Thyroid gland (tissue), 4 donors: ENCODE measurements at regions not wholly inside any gene's neighbourhood (a gene's known extent, or its start where the extent isn't known, plus 50 kb on each side); places are given as distances from the start of the nearest gene placed in this dataset.

ENCODE experiments used
- DNase-seq, 2 donors: peaks; one replicate each; pipeline ENCODE4 v3.0.0-alpha.2; 2019
- H3K27ac ChIP-seq, 3 donors: fragments of 200-600 bp; sonication (generic); 1 replicate in 2 of 3; 2 replicates in 1 of 3; pipeline ENCODE4 v1.5.1; 2016 to 2019; ENCODE audit warnings: mild to moderate bottlenecking in 1 of 3, moderate library complexity in 1 of 3
- H3K27me3 ChIP-seq: fragments of 200-600 bp; sonication (generic); one replicate; pipeline ENCODE4 v1.5.1; 2019
- H3K36me3 ChIP-seq, 2 donors: fragments of 200-600 bp; sonication (generic); one replicate each; pipeline ENCODE4 v1.5.1; 2016 to 2019
- H3K4me1 ChIP-seq, 2 donors: fragments of 200-600 bp; sonication (generic); one replicate each; pipeline ENCODE4 v1.5.1; 2017 to 2019
- H3K4me3 ChIP-seq, 3 donors: fragments of 200-600 bp; sonication (generic); replicated peaks in 1 of 3; 1 replicate in 2 of 3; 2 replicates in 1 of 3; pipeline ENCODE4 v1.5.1; 2016; ENCODE audit warnings: mild to moderate bottlenecking in 1 of 3
- H3K9me3 ChIP-seq: fragments of 200-600 bp; sonication (generic); one replicate; pipeline ENCODE4 v1.5.1; 2017
- POLR2A ChIP-seq, 2 donors: fragments of 450-650 bp; IDR thresholded peaks; one replicate each; pipeline ENCODE4 v1.6.1; 2017; ENCODE audit warnings: antibody characterized with exemption in 2 of 2, mild to moderate bottlenecking in 2 of 2, moderate library complexity in 1 of 2
- WGBS, 2 donors: methylation state at CpG; one replicate each; pipeline ENCODE4 v1.1.5; 2017; 5-methylcytosine and 5-hydroxymethylcytosine counted together
- intact Hi-C: fragments of 100-400 bp; cut with DNase I; formaldehyde crosslinking; loops from one replicate; pipeline ENCODE4 v1.15.1; 2023
- TF ChIP-seq, protein P1 (sequence below), 6 experiments: fragments of 200-600 bp in 3 of 6; fragments of 450-650 bp in 3 of 6; sonication (generic) in 3 of 6; IDR thresholded peaks; one replicate each; pipeline ENCODE4 v1.5.1; 2016 to 2019; ENCODE audit warnings: antibody characterized with exemption in 6 of 6, mild to moderate bottlenecking in 2 of 6, inconsistent platforms in 1 of 6, moderate library complexity in 1 of 6

DNA sequence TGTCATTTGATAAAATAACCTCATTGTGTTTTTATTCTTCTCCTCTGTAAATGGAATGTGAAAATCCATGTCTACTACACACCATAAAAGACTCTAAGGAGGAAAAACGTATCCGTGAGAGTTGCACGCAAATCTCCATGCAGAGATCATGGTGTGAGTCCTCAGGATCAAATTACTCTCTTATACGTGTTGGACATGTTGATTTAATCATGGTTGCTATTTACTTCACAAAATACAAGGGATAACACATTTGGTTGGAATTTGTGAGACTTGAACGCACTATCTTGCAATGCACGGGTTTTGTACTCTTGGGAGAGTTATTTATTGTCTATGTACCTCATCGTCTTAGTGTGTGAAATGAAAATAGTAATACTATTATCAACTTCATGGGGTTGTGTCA, 128.0 kb upstream of the RASSF8 start:
- TF ChIP-seq, protein P1, sequence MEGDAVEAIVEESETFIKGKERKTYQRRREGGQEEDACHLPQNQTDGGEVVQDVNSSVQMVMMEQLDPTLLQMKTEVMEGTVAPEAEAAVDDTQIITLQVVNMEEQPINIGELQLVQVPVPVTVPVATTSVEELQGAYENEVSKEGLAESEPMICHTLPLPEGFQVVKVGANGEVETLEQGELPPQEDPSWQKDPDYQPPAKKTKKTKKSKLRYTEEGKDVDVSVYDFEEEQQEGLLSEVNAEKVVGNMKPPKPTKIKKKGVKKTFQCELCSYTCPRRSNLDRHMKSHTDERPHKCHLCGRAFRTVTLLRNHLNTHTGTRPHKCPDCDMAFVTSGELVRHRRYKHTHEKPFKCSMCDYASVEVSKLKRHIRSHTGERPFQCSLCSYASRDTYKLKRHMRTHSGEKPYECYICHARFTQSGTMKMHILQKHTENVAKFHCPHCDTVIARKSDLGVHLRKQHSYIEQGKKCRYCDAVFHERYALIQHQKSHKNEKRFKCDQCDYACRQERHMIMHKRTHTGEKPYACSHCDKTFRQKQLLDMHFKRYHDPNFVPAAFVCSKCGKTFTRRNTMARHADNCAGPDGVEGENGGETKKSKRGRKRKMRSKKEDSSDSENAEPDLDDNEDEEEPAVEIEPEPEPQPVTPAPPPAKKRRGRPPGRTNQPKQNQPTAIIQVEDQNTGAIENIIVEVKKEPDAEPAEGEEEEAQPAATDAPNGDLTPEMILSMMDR (IDR thresholded peaks at IDR 0.05): no peak
- TF ChIP-seq POLR2A (IDR thresholded peaks at IDR 0.05): no peak
- no peak overlapping the region for H3K27ac ChIP-seq
- intact Hi-C loops: no loop called here
- WGBS, 2 donors: 83 to 84% methylated on average over 7 of the region's 7 CpGs
- no peaks in the 10 kb centered on the region for H3K4me1 ChIP-seq
- DNase-seq: no peak
- no peaks in the 10 kb centered on the region for H3K27me3 ChIP-seq
- H3K4me3 ChIP-seq: no peak overlapping the region
- no peaks in the 10 kb centered on the region for H3K36me3 ChIP-seq
- H3K9me3 ChIP-seq: no peaks in the 10 kb centered on the region

DNA sequence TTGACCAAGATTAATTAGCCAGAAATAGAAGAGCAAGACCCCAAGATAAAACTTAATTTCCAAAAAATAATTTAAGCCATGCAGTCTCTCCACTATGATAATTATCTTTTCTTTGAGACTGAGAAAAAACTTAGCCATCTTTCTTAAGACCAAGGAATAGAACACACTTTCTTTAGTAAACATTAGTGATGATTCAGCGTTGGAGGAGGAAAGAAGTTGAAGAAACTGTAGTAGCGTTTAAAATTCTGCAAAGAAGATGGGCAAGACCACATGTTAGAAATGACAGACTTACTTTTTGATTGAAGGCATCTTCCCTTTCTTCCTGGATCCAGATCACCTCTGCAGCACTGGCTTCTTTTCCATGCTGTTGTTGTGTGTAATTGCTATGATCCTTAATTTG, 124.8 kb upstream of the RASSF8 start:
- intact Hi-C loops: no loop called here
- TF ChIP-seq, protein P1 (IDR thresholded peaks at IDR 0.05): no peak
- no peak for TF ChIP-seq POLR2A (IDR thresholded peaks at IDR 0.05)
- whole genome bisulfite sequencing, 2 donors: 86 to 92% methylated on average over 2 of the region's 2 CpGs

DNA sequence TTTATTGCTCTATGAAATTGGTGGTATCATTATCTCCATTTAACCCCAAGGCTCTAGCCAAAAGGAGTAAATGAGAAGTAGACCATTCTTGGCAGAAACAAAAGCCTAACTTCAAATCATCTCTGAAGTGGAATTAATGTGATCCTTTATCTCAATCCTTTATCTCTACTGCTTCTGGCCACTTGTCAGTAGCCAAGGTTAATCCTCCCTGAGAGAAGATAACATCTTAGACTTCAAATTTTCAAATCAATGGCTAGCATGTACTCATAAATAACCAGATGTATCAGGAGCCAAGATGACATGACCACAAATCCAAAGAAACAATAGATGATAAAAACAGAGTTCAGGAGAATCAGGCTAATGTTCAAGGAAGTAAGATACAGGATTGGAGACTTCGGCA, 123.1 kb upstream of the RASSF8 start:
- intact Hi-C loops: no loop called here
- DNase-seq: no peak
- Histone ChIP-seq H3K27me3 (no peaks in the 10 kb centered on the region), H3K36me3 (no peaks in the 10 kb centered on the region), H3K9me3 (no peaks in the 10 kb centered on the region), H3K4me3 (no peak overlapping the region), H3K27ac (no peak overlapping the region), H3K4me1 (no peaks in the 10 kb centered on the region)
- TF ChIP-seq, protein P1 (IDR thresholded peaks at IDR 0.05): no peak
- no peak for TF ChIP-seq POLR2A (IDR thresholded peaks at IDR 0.05)
- WGBS, 2 donors: 90 to 98% methylated on average over 1 of the region's 1 CpG

More for the DNA sequence above, 124.8 kb upstream of the RASSF8 start:
- Histone ChIP-seq H3K9me3 (no peaks in the 10 kb centered on the region), H3K4me1 (no peaks in the 10 kb centered on the region), H3K27ac (no peak overlapping the region), H3K36me3 (no peaks in the 10 kb centered on the region), H3K27me3 (no peaks in the 10 kb centered on the region), H3K4me3 (no peak overlapping the region)
- DNase-seq: no peak

- intact Hi-C loops: no loop called here
- Histone ChIP-seq H3K36me3 (no peaks in the 10 kb centered on the region), H3K4me1 (no peaks in the 10 kb centered on the region), H3K4me3 (no peak overlapping the region), H3K9me3 (no peaks in the 10 kb centered on the region), H3K27ac (no peak overlapping the region), H3K27me3 (no peaks in the 10 kb centered on the region)
- WGBS, 2 donors: 81 to 85% methylated on average over 3 of the region's 3 CpGs
- DNase-seq: no peak
- TF ChIP-seq, protein P1 (IDR thresholded peaks at IDR 0.05): no peak
- no peak for TF ChIP-seq POLR2A (IDR thresholded peaks at IDR 0.05)
These were observed 120.5 kb upstream of the RASSF8 start for GRCh38 chr12:25838007-25838406.

DNA sequence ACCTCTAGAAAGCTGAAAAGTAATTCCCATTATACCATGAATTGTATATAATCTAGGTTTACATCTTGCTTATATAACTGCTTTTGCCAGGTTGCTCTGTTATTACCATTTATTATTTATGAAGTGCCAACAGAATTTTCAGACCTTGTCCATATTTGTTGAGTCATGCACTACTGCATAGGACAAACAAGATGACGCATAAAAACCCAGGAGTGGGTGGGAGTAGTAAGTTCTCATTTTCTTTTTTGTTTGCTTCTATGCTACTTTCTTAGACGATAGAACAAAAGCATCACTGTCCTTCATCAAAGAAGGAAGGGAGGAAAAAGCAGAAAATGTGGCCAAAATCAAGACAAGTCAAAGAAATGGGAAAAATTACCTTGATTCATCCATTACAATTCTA, 119.0 kb upstream of the RASSF8 start:
- no peak for DNase-seq
- TF ChIP-seq, protein P1 (IDR thresholded peaks at IDR 0.05): no peak
- TF ChIP-seq POLR2A (IDR thresholded peaks at IDR 0.05): no peak
- Histone ChIP-seq H3K4me1 (no peaks in the 10 kb centered on the region), H3K4me3 (no peak overlapping the region), H3K36me3 (no peaks in the 10 kb centered on the region), H3K27ac (no peak overlapping the region), H3K27me3 (no peaks in the 10 kb centered on the region), H3K9me3 (no peaks in the 10 kb centered on the region)
- WGBS, 2 donors: 81 to 83% methylated on average over 2 of the region's 2 CpGs
- intact Hi-C loops: no loop called here
